ENCODE measurements at regions not wholly inside any gene's neighbourhood (a gene's known extent, or its start where the extent isn't known, plus 50 kb on each side); places are given as distances from the start of the nearest gene placed in this dataset.

- TF ChIP-seq CTCF (optimal IDR thresholded peaks at IDR 0.05 in 1 of 3, IDR thresholded peaks at IDR 0.05 in 1 of 3, conservative IDR thresholded peaks at IDR 0.05 in 1 of 3; ENCODE audit: extremely low read depth in 1 of 3, insufficient read depth in 2 of 3, low read length in 3 of 3) (no peak), EZH2 (IDR thresholded peaks at IDR 0.05; ENCODE audit: low read length) (no peak)
These were observed 116.6 kb downstream of the MFSD1 start for GRCh38 chr3:158918451-158918850.
